ENCODE measurements at regions not wholly inside any gene's neighbourhood (a gene's known extent, or its start where the extent isn't known, plus 50 kb on each side); places are given as distances from the start of the nearest gene placed in this dataset.

DNA sequence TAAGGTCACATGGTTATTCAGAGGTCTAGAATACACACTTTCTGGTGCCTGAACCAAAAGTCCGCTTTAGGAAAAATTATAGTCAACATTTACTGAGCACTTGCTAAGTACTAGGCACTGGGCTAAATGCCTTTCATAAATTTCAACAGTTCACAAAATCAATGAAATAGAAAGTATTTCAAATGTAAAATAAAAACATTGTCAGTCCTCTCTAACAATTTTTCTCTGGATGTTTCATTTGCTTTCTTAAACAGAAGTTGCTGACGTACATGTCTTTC, 61.7 kb downstream of the HHEX start:
- TF ChIP-seq, protein P1, sequence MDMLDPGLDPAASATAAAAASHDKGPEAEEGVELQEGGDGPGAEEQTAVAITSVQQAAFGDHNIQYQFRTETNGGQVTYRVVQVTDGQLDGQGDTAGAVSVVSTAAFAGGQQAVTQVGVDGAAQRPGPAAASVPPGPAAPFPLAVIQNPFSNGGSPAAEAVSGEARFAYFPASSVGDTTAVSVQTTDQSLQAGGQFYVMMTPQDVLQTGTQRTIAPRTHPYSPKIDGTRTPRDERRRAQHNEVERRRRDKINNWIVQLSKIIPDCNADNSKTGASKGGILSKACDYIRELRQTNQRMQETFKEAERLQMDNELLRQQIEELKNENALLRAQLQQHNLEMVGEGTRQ (IDR thresholded peaks at IDR 0.05; ENCODE audit: low read length) = no peak
- no peak for TF ChIP-seq SIN3A (conservative IDR thresholded peaks at IDR 0.05 in 1 of 2, IDR thresholded peaks at IDR 0.05 in 1 of 2; ENCODE audit: low read depth in 1 of 2, low read length in 2 of 2)

Measured in H1 (cell line).